GM10266 (cell line): ENCODE measurements at regions not wholly inside any gene's neighbourhood (a gene's known extent, or its start where the extent isn't known, plus 50 kb on each side); places are given as distances from the start of the nearest gene placed in this dataset.

ENCODE experiments used
- DNase-seq: peaks from one replicate; pipeline ENCODE4 v3.0.0; 2012; ENCODE audit errors: extremely low spot score
- CTCF ChIP-seq: IDR thresholded peaks from 2 replicates; pipeline ENCODE4 v1.5.1; 2012; ENCODE audit warnings: mild to moderate bottlenecking, low read depth; ENCODE audit not compliant: control insufficient read depth, insufficient read depth; ENCODE audit errors: missing control alignments

DNA sequence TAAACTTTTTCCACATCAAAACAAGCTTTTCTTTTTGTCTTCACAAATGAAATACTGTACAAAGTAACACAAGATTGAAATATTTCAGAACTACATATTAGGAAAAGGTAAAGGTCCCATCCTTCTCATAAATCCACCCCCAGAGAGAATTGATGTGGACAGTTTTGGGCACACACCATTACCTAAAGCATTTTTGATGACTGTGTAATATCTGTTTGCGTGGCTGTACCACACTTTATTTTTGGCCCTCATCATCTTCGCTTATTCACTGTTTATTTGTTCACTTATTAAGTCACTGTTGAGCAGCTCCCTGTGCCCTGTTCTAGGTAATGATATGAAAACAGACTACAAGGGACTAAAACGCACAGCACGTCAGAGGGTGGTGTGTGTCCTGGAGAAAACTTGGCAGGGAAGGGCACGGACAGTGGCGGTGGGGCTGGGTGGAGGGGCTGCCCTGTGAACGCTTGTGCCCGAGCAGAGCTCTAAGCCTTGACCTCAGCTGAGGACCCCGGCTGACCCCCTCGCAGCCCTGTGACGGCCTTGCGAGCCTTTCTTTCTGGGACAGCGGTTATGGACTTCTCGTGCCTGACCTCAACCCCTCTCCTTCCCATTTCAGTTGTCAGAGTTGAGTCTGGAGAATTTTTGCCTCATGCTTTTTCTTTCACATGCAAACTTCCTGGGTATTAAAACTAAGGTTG, 241.3 kb downstream of the EMX2 start:
- no peak for TF ChIP-seq CTCF
- no peak for DNase-seq

DNA sequence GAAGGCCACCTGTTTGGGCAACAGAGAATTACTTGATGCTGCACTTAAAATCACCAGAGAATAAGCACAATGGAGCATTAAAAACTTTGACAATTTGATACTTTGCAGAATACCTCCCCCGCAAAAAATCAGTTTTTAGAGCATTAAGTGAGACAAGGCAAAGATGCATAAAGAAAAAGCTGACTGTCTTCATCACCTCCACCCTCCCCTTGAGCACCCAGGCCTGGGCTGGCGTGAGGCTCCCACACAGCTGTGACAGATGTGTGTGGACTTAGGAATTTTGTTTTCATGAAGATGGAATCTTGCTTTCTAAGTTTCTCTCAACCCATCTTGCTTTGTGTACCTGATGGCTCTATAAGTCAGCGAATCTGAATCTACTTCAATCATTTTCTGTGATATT, 242.2 kb downstream of the EMX2 start:
- no peak for TF ChIP-seq CTCF

DNA sequence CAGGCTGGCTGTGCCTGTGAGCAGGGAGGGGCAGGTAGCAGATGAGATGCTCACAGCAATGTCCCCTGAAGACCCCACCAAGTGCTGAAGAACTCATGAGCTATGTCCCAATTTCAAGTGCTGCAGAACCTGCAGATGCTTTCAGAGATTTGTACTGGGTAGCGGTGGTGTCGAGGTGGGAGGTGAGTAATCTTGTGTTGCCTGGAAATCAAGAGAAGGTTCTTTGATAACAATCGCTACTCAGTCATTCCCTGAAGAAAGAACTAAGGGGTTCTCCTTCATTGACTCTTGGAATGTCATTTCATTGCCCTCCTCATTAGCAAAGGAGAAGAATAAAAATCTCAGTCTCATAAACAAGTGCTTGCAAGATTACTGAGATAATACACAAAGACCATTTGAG, 246.4 kb downstream of the EMX2 start:
- no peak for TF ChIP-seq CTCF
- DNase-seq: no peak

More for the DNA sequence above, 242.2 kb downstream of the EMX2 start:
- DNase-seq: no peak

GRCh38 chr10:117790179-117790578, 247.6 kb downstream of the EMX2 start:
- no peak for TF ChIP-seq CTCF
- no peak for DNase-seq

DNA sequence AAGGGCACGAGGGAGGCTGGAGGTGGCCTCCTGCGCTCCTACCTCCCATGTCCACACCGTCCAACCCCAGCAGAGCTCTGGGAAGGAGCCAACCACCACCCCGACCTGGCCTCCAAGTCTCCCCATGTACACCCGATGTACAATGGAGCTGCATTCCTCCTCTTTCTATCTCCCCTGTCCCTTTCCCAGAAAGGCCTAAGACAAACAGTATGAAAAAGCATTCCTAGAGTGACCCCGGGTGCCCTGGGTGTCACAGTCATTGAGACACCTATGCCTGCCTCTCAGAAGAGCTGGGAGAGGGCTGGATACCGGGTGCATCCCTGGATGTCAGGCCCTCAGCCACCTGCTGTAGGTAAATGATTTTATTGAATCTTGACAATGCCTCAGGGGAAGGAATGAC, 248.1 kb downstream of the EMX2 start:
- no peak for TF ChIP-seq CTCF
- DNase-seq: no peak

GRCh38 chr10:117792214-117792613, 249.7 kb downstream of the EMX2 start:
- TF ChIP-seq CTCF: no peak
- no peak for DNase-seq

GRCh38 chr10:117796130-117796745, 250.5 kb downstream of the RAB11FIP2 start:
- DNase-seq: no peak
- TF ChIP-seq CTCF: no peak
